ENCODE measurements at regions not wholly inside any gene's neighbourhood (a gene's known extent, or its start where the extent isn't known, plus 50 kb on each side); places are given as distances from the start of the nearest gene placed in this dataset.

GRCh38 chr10:33833566-33833965 is 499.1 kb upstream of the NRP1 start:
- TF ChIP-seq CTCF (IDR thresholded peaks at IDR 0.05; ENCODE audit: low read depth, low read length, poor library complexity, severe bottlenecking) (no peak), EZH2phosphoT487 (IDR thresholded peaks at IDR 0.05; ENCODE audit: borderline replicate concordance, low read length) (no peak)
